ENCODE measurements at regions not wholly inside any gene's neighbourhood (a gene's known extent, or its start where the extent isn't known, plus 50 kb on each side); places are given as distances from the start of the nearest gene placed in this dataset.

GRCh38 chr13:22642088-22642487 is 538.7 kb upstream of the SGCG start:
- TF ChIP-seq CTCF (IDR thresholded peaks at IDR 0.05) (no peak), POLR2A (IDR thresholded peaks at IDR 0.05) (no peak)

Measured in testis (tissue), 2 donors.